ENCODE measurements at regions not wholly inside any gene's neighbourhood (a gene's known extent, or its start where the extent isn't known, plus 50 kb on each side); places are given as distances from the start of the nearest gene placed in this dataset.

DNA sequence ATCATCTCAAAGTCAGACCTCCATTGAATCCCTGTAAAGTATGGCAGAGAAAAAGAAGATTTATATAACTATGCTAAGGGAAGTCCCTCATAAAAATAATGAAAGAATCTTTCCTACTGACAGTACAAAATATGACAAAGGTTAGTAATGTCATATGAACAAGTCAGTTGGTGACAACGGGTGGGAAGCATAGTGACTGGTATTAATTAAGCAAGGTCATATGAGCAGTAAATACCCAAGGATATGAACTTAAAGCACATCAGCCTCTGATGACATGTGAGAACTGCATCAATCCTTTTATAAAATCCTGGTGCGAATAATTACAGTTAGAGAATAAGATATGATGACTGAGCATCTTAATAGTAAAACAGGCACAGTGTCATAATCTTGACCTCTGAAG, 364.8 kb upstream of the GALNTL6 start:
- Histone ChIP-seq H3K9me2 (ENCODE audit: insufficient read depth, low read length) (no peaks in the 10 kb centered on the region), H3K9me3 (ENCODE audit: low read length) (no peaks in the 10 kb centered on the region), H2AFZ (ENCODE audit: low read depth, low read length) (no peak overlapping the region), H4K20me1 (ENCODE audit: insufficient read depth) (no peaks in the 10 kb centered on the region), H3K27ac (ENCODE audit: low read length) (no peak overlapping the region), H3K27me3 (ENCODE audit: insufficient read depth, low read depth, low read length) (no peaks in the 10 kb centered on the region), H3K4me3 (ENCODE audit: low read length) (no peak overlapping the region), H3K36me3 (ENCODE audit: insufficient read depth, low read length) (no peaks in the 10 kb centered on the region), H3K4me2 (ENCODE audit: low read length) (no peak overlapping the region), H3K79me2 (replicated peaks; ENCODE audit: insufficient read depth, low read length) (no peaks in the 10 kb centered on the region), H3K9ac (ENCODE audit: low read length) (no peak overlapping the region), H3F3A (ENCODE audit: insufficient read depth, low read length, poor library complexity, severe bottlenecking) (no peaks in the 10 kb centered on the region)
- TF ChIP-seq EP300 (conservative IDR thresholded peaks at IDR 0.05; ENCODE audit: poor library complexity, severe bottlenecking) (no peak), MXI1 (conservative IDR thresholded peaks at IDR 0.05; ENCODE audit: poor library complexity, severe bottlenecking) (no peak), EZH2 (IDR thresholded peaks at IDR 0.05; ENCODE audit: borderline replicate concordance, insufficient read depth, low read length, poor library complexity, severe bottlenecking) (no peak), TAF1 (IDR thresholded peaks at IDR 0.05; ENCODE audit: low read depth) (no peak), SMC3 (conservative IDR thresholded peaks at IDR 0.05; ENCODE audit: poor library complexity) (no peak), POLR2AphosphoS5 (IDR thresholded peaks at IDR 0.05) (no peak), RAD21 (conservative IDR thresholded peaks at IDR 0.05) (no peak)
- TF ChIP-seq, protein P1, sequence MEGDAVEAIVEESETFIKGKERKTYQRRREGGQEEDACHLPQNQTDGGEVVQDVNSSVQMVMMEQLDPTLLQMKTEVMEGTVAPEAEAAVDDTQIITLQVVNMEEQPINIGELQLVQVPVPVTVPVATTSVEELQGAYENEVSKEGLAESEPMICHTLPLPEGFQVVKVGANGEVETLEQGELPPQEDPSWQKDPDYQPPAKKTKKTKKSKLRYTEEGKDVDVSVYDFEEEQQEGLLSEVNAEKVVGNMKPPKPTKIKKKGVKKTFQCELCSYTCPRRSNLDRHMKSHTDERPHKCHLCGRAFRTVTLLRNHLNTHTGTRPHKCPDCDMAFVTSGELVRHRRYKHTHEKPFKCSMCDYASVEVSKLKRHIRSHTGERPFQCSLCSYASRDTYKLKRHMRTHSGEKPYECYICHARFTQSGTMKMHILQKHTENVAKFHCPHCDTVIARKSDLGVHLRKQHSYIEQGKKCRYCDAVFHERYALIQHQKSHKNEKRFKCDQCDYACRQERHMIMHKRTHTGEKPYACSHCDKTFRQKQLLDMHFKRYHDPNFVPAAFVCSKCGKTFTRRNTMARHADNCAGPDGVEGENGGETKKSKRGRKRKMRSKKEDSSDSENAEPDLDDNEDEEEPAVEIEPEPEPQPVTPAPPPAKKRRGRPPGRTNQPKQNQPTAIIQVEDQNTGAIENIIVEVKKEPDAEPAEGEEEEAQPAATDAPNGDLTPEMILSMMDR (IDR thresholded peaks at IDR 0.05; ENCODE audit: poor library complexity, severe bottlenecking), result no peak
- TF ChIP-seq, protein P2, sequence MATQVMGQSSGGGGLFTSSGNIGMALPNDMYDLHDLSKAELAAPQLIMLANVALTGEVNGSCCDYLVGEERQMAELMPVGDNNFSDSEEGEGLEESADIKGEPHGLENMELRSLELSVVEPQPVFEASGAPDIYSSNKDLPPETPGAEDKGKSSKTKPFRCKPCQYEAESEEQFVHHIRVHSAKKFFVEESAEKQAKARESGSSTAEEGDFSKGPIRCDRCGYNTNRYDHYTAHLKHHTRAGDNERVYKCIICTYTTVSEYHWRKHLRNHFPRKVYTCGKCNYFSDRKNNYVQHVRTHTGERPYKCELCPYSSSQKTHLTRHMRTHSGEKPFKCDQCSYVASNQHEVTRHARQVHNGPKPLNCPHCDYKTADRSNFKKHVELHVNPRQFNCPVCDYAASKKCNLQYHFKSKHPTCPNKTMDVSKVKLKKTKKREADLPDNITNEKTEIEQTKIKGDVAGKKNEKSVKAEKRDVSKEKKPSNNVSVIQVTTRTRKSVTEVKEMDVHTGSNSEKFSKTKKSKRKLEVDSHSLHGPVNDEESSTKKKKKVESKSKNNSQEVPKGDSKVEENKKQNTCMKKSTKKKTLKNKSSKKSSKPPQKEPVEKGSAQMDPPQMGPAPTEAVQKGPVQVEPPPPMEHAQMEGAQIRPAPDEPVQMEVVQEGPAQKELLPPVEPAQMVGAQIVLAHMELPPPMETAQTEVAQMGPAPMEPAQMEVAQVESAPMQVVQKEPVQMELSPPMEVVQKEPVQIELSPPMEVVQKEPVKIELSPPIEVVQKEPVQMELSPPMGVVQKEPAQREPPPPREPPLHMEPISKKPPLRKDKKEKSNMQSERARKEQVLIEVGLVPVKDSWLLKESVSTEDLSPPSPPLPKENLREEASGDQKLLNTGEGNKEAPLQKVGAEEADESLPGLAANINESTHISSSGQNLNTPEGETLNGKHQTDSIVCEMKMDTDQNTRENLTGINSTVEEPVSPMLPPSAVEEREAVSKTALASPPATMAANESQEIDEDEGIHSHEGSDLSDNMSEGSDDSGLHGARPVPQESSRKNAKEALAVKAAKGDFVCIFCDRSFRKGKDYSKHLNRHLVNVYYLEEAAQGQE (IDR thresholded peaks at IDR 0.05; ENCODE audit: borderline replicate concordance), result no peak

DNA sequence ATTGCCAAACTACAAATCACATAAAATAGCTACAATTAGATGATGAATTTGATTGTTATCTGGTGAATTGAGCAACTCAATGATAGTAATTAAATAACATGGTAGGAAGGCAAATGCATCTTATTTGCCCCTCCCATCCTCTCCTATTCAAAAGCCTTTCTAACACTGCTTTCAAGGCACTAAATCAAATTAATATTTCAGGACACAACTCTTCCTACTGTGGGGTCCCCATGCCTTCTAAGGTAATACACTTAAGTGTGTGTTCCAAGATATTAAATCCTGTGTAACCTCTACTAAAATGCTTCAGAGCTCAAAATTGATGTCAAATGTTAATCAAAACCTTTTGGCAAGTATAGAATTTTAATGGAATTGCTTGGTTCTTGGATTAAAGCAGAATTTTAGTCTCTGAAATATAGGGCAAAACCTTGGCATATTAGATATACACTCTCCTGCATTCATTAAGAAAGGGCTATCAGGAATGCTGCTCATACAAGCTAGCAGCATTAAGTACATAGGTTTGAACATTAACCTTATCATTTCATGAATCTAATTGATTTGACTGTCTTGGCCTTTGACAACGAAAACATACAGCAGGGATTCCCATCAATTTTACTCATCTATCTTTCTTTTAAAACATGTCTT, 371.8 kb upstream of the GALNTL6 start:
- TF ChIP-seq RAD21 (conservative IDR thresholded peaks at IDR 0.05), result no peak
- no peak for TF ChIP-seq TAF1 (IDR thresholded peaks at IDR 0.05; ENCODE audit: low read depth)
- TF ChIP-seq POLR2AphosphoS5 (IDR thresholded peaks at IDR 0.05), result no peak
- TF ChIP-seq EP300 (conservative IDR thresholded peaks at IDR 0.05; ENCODE audit: poor library complexity, severe bottlenecking), result no peak
- TF ChIP-seq MXI1 (conservative IDR thresholded peaks at IDR 0.05; ENCODE audit: poor library complexity, severe bottlenecking), result no peak
- no peak for TF ChIP-seq EZH2 (IDR thresholded peaks at IDR 0.05; ENCODE audit: borderline replicate concordance, insufficient read depth, low read length, poor library complexity, severe bottlenecking)
- TF ChIP-seq, protein P1 (IDR thresholded peaks at IDR 0.05; ENCODE audit: poor library complexity, severe bottlenecking), result no peak
- H3K27ac ChIP-seq (ENCODE audit: low read length), result no peak overlapping the region
- H4K20me1 ChIP-seq (ENCODE audit: insufficient read depth), result no peaks in the 10 kb centered on the region
- no peaks in the 10 kb centered on the region for H3K27me3 ChIP-seq (ENCODE audit: insufficient read depth, low read depth, low read length)
- H2AFZ ChIP-seq (ENCODE audit: low read depth, low read length), result no peak overlapping the region
- H3K9me2 ChIP-seq (ENCODE audit: insufficient read depth, low read length), result no peaks in the 10 kb centered on the region
- H3K4me2 ChIP-seq (ENCODE audit: low read length), result no peak overlapping the region
- H3F3A ChIP-seq (ENCODE audit: insufficient read depth, low read length, poor library complexity, severe bottlenecking), result no peaks in the 10 kb centered on the region
- no peak overlapping the region for H3K4me3 ChIP-seq (ENCODE audit: low read length)
- no peaks in the 10 kb centered on the region for H3K9me3 ChIP-seq (ENCODE audit: low read length)
- H3K9ac ChIP-seq (ENCODE audit: low read length), result no peak overlapping the region
- no peaks in the 10 kb centered on the region for H3K79me2 ChIP-seq (replicated peaks; ENCODE audit: insufficient read depth, low read length)
- no peaks in the 10 kb centered on the region for H3K36me3 ChIP-seq (ENCODE audit: insufficient read depth, low read length)
